ENCODE measurements at regions not wholly inside any gene's neighbourhood (a gene's known extent, or its start where the extent isn't known, plus 50 kb on each side); places are given as distances from the start of the nearest gene placed in this dataset.

DNA sequence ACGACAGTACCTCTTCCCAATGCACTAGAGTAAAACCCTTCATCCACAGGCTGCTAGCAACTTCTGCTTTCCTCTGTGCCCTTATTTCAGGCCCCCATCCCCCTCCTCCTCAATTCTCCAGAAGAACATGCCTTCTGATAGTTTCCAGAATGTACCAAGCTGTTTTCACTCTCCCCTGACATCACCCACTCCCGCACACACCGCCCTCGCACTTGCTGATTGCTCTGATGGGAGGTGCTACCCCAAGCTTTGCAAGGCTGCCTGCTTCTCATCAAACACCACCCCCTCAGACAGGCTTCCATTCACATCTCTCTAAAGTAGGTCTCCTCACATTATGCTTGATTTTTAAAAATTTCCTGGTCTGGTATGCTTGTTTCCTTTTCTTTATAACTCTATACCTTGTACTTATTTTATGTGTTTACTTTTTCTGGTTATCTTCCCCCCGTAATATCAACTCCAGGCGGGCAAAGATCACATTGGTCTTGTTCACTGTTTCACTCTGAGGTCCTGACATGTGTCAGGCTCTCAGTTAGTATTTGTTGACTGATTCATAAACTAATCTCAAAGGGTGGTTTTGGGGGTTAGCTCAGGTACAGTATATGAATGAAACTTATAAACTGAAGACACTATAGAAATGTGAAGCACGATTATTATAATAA, 91.0 kb upstream of the C9orf72 start:
- Histone ChIP-seq H3K79me2 (ENCODE audit: low read depth) (no peaks in the 10 kb centered on the region), H4K20me1 (ENCODE audit: insufficient read depth) (no peaks in the 10 kb centered on the region), H3K36me3 (ENCODE audit: low read depth) (no peaks in the 10 kb centered on the region), H3K9me2 (ENCODE audit: insufficient read depth) (no peaks in the 10 kb centered on the region), H3K4me3 (no peak overlapping the region), H2AFZ (no peak overlapping the region), H3K4me1 (replicated peaks; ENCODE audit: insufficient read depth) (no peaks in the 10 kb centered on the region), H3K27me3 (ENCODE audit: insufficient read depth, low read depth) (no peaks in the 10 kb centered on the region), H3K4me2 (no peak overlapping the region), H3K27ac (no peak overlapping the region), H3F3A (ENCODE audit: insufficient read depth, low read depth) (no peaks in the 10 kb centered on the region), H3K9me3 (ENCODE audit: insufficient read depth, low read depth) (no peaks in the 10 kb centered on the region)
- POLR2A ChIA-PET (ENCODE audit: unreplicated experiment): no interaction called here
- no TSS peak for BruUV-seq (replicated peaks)
- intact Hi-C loops (cut with micrococcal nuclease; ENCODE audit: unreplicated experiment): no loop called here
- TF ChIP-seq EZH2 (IDR thresholded peaks at IDR 0.05; ENCODE audit: low read depth): no peak
- TF ChIP-seq, protein P1, sequence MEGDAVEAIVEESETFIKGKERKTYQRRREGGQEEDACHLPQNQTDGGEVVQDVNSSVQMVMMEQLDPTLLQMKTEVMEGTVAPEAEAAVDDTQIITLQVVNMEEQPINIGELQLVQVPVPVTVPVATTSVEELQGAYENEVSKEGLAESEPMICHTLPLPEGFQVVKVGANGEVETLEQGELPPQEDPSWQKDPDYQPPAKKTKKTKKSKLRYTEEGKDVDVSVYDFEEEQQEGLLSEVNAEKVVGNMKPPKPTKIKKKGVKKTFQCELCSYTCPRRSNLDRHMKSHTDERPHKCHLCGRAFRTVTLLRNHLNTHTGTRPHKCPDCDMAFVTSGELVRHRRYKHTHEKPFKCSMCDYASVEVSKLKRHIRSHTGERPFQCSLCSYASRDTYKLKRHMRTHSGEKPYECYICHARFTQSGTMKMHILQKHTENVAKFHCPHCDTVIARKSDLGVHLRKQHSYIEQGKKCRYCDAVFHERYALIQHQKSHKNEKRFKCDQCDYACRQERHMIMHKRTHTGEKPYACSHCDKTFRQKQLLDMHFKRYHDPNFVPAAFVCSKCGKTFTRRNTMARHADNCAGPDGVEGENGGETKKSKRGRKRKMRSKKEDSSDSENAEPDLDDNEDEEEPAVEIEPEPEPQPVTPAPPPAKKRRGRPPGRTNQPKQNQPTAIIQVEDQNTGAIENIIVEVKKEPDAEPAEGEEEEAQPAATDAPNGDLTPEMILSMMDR (conservative IDR thresholded peaks at IDR 0.05): no peak
- CTCF ChIA-PET: no interaction called here
- no peak for DNase-seq

DNA sequence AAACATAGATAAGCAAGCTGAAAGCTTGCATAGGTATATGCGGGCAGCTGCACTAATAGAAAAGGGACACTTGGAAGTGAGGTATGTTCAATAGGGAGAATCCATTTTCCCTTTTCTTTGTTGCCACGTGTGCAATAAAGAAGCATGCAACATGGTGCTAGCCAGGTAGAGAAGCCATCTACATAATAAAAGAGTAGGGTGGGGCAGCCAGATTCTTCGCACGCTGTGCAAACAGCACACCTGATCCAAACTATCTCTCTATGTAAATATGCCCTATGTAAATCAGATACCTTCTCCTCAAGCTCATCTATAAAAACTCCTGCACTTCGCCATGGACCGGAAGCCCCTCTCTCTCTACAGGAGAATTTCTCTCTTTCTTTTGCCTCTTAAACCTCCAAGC, 91.9 kb upstream of the C9orf72 start:
- no peak overlapping the region for H3K4me3 ChIP-seq
- H4K20me1 ChIP-seq (ENCODE audit: insufficient read depth): no peaks in the 10 kb centered on the region
- H3K79me2 ChIP-seq (ENCODE audit: low read depth): no peaks in the 10 kb centered on the region
- intact Hi-C loops (cut with micrococcal nuclease; ENCODE audit: unreplicated experiment): no loop called here
- H3K9me2 ChIP-seq (ENCODE audit: insufficient read depth): no peaks in the 10 kb centered on the region
- DNase-seq: no peak
- H3K4me1 ChIP-seq (replicated peaks; ENCODE audit: insufficient read depth): no peaks in the 10 kb centered on the region
- H3K27me3 ChIP-seq (ENCODE audit: insufficient read depth, low read depth): no peaks in the 10 kb centered on the region
- no peak overlapping the region for H3K27ac ChIP-seq
- no peak for TF ChIP-seq EZH2 (IDR thresholded peaks at IDR 0.05; ENCODE audit: low read depth)
- TF ChIP-seq, protein P1 (conservative IDR thresholded peaks at IDR 0.05): no peak
- no peaks in the 10 kb centered on the region for H3K9me3 ChIP-seq (ENCODE audit: insufficient read depth, low read depth)
- H3F3A ChIP-seq (ENCODE audit: insufficient read depth, low read depth): no peaks in the 10 kb centered on the region
- no peaks in the 10 kb centered on the region for H3K36me3 ChIP-seq (ENCODE audit: low read depth)
- H2AFZ ChIP-seq: no peak overlapping the region
- POLR2A ChIA-PET (ENCODE audit: unreplicated experiment): no interaction called here
- CTCF ChIA-PET: no interaction called here
- BruUV-seq (replicated peaks): no TSS peak
- no peak overlapping the region for H3K4me2 ChIP-seq

DNA sequence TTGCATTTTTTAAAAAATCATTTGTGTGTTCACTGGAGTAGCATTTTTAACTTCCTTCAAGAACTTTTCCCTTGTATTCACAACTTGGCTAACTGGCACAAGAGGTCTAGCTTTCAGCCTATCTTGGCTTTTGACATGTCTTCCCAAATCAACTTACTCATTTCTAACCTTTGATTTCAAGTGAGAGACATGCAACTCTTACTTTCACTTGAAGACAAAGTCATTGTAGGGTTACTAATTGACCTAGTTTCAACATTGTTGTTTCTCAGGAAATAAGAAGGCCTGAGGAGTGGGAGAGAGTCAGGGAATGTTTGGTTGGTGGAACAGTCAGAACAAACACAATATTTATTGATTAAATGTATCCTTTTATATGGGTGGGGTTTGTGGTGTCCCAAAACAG, 95.0 kb upstream of the C9orf72 start:
- Histone ChIP-seq H3K79me2 (ENCODE audit: low read depth) (no peaks in the 10 kb centered on the region), H3K27ac (no peak overlapping the region), H4K20me1 (ENCODE audit: insufficient read depth) (no peaks in the 10 kb centered on the region), H3F3A (ENCODE audit: insufficient read depth, low read depth) (no peaks in the 10 kb centered on the region), H3K9me3 (ENCODE audit: insufficient read depth, low read depth) (no peaks in the 10 kb centered on the region), H3K4me2 (no peak overlapping the region), H3K9me2 (ENCODE audit: insufficient read depth) (no peaks in the 10 kb centered on the region), H3K27me3 (ENCODE audit: insufficient read depth, low read depth) (no peaks in the 10 kb centered on the region), H2AFZ (no peak overlapping the region), H3K4me1 (replicated peaks; ENCODE audit: insufficient read depth) (no peaks in the 10 kb centered on the region), H3K4me3 (no peak overlapping the region), H3K36me3 (ENCODE audit: low read depth) (no peaks in the 10 kb centered on the region)
- intact Hi-C loops (cut with micrococcal nuclease; ENCODE audit: unreplicated experiment): no loop called here
- POLR2A ChIA-PET (ENCODE audit: unreplicated experiment): no interaction called here
- DNase-seq: no peak
- BruUV-seq (replicated peaks): no TSS peak
- CTCF ChIA-PET: no interaction called here
- no peak for TF ChIP-seq EZH2 (IDR thresholded peaks at IDR 0.05; ENCODE audit: low read depth)
- TF ChIP-seq, protein P1 (conservative IDR thresholded peaks at IDR 0.05): no peak

All from PC-9 (cell line).